GM19043 (cell line): ENCODE measurements at regions not wholly inside any gene's neighbourhood (a gene's known extent, or its start where the extent isn't known, plus 50 kb on each side); places are given as distances from the start of the nearest gene placed in this dataset.
"Not testable (repeated sequence)": the region's sequence is repeated elsewhere in the genome, so short reads cannot be mapped to it uniquely, and the experiment has no call there.

Experiments used
- ATAC-seq: cut with Tn5 transposase; IDR thresholded peaks from one replicate; pipeline ENCODE4 v1.9.1; 2021; ENCODE audit warnings: low read depth; ENCODE audit not compliant: unreplicated experiment

DNA sequence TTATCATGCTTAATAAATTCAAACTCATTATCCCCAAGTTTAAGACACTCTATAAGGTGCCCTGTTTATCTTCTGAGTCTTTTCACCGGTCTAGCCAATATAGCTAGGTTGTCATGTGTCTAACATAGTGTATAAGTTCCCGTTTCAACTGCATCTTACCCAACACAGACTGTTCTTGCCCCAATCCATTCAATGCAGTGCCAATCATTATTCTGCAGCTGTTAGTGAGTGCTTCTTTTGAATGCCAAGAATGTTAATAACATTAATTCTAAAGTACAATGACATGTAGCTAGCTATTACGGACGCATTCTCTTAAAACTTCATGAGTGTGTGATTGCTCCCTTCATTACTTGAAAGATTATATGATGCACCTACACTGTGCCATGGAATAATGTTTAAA is 646.4 kb upstream of the NR2F2 start:
- ATAC-seq: no peak

DNA sequence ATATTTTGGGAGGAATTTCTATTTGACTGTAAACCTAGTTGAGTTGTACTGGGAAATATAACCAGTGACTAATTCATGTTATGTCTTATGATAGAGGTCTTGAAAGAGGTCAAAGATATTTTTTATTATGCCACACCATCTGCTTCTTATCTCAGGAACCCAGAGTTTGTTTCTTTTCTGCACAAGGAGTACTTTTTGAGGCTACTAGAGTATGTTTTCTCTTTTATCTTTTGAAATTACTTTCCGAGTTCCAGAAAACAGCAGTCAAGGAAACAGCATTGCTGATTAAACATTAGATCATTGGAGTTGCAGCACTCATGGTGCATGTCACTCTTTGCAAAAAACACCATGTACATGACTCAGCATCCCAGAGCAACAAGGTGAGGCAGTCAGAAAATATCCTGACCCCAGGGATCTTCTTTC is 645.8 kb upstream of the NR2F2 start:
- ATAC-seq: no peak

DNA sequence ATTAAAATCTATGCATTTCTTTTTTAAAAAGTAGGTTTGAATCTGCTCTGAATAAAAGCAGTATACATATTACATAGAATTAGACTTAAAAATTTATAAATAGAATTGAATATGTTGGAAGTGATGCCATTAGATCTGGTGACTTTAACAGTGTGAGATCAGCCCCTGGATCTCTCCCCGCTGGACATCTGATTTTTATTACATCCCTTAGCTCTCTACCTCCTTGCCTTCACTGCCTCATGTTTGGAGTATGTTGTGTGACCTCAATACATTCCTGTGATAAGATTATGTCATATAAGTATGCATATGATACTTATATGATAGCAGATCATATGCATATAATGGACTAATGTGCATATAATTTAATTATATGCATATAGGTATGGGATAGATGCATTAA is 643.4 kb upstream of the NR2F2 start:
- ATAC-seq: no peak

DNA sequence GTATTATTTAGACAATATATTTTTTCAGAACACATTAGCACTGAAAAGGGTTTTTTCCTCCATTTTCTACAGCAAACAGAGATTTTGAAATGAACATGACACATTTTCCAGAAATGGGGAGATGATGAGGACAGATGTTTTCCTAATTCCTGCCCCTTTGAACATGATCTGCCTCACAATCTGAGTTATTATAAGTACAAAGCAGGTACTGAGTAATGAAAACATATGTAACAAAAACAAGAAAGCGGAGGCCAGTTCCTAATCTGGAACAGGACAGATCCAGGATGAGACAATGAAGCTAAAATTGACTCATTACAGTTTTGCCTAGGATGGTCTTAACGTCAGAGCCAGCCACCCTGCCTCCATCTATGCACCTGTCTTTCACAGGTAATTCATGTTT is 642.8 kb upstream of the NR2F2 start:
- no peak for ATAC-seq

DNA sequence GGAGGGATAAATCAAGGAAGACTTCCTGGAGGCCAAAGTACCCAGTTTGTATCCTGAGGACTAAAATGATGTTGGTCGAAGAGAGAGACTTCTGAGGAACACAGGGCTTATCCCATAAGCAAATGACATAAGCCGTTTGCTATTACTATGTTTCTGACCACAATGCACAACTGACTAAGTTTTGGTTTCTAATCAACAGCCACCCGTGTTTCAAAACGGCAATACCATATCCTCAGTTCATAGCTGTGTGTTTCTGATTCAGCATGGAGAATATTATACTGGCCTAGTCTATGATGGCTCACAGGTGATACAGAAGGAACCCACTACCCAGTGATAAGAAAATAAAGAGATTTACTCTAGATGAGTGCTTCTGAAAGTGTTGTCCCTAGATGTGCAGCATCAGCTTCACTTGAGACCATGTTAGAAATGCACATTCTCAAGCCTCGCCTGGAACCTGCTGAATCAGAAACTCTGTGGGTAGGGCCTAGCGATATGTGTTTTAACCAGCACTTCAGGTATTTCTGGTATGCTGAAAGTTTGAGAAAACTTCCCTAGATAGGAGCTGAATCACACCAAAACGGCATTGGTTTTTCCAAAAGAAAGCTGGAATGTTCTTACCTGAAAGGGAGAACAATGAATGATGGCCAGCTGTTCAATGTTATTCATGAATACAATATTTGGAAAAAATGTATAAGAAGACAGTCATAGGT is 639.7 kb upstream of the NR2F2 start:
- no peak for ATAC-seq

DNA sequence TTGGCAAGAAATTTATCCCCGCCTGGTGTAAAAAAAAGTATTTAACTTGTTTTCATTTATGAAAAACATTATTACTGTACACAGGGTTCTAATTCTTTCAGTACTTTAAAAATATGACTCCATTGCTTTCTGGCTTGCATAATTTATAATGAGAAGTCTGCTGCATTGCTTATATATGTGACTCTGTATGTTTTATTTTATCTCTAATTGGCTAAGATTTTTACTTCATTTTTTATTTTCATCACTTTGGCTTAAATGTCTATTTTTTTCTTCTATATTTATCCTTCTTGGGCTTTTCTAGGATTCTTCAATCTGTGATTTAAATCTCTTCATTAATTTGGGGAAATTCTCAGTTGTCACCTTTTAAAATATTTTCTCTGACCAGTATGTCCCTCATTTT is 636.6 kb upstream of the NR2F2 start:
- ATAC-seq: no peak

DNA sequence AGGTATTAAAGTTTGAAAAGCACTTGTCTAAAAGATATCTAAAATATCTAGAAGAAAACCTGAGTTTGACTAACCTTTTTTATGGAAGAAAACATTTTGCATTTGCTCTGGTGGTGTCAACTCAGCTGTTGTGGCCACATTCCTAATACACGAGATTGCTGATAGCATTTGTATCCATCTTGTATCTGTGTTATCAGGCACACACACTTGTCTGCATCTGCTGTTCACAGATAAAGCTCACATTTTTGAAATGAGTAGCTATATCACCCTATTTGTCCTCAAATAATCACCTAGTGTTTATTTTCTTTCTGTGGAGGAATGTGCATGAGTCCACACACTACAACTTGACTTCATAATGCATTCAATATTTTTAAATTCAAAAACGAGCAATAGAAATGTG is 632.3 kb upstream of the NR2F2 start:
- ATAC-seq: no peak

DNA sequence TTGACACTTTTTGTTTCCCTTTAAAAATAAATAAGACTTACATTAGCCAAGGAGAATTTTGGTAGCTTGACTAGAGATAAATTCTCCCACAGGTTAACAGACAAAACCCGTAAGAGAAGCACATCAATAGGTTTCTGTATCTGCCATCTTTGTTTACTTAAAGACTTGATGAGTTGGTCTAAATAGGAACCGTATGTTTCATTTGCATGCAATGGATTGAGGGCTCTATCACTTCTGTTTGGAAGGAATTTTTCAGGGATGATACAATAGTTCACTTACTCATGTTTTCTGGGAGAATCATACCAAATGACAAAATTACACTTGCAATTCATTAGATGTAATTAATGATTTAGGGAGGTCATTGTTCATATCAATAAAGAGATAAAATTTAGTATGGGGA is 631.5 kb upstream of the NR2F2 start:
- no peak for ATAC-seq

DNA sequence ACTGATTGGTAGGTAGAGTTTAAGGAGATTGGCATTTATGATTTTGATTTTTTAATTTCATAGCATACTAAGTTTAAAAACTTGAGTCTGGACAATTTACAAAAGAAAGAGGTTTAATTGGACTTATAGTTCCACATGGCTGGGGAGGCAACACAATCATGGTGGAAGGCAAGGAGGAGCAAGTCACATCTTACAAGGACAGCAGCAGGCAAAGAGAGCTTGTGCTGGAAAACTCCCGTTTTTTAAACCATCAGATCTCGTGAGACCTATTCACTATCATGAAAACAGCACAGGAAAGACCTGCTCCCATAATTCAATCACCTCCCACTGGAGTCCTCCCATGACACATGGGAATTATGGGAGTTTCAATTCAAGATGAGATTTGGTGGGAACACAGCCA is 630.9 kb upstream of the NR2F2 start:
- no peak for ATAC-seq

DNA sequence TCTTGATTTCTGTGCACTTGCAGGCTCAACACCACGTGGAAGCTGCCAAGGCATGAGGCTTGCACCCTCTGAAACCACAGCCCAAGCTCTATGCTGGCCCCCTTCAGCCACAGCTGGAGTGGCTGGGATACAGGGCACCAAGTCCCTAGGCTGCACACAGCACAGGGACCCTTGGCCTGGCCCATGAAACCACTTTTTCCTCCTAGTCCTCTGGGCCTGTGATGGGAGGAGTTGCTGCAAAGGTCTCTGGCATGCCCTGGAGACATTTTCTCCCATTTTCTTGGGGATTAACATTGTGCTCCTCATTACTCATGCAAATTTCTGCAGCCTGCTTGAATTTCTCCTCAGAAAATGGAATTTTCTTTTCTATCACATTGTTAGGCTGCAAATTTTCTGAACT is 629.8 kb upstream of the NR2F2 start:
- not testable (repeated sequence) for ATAC-seq

DNA sequence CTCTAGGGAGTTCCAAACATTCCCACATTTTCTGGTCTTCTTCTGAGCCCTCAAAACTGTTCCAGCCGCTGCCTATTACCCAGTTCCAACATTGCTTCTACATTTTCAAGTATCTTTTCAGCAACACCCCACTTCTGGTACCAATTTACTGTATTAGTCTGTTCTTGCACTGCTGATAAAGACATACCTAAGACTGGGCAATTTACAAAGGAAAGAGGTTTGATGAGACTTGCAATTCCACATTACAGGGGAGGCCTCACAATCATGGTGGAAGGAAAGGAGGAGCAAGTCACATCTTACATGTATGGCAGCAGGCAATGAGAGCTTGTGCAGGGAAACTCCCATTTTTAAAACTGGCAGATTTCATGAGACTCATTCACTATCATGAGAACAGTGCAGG is 629.1 kb upstream of the NR2F2 start:
- no peak for ATAC-seq

DNA sequence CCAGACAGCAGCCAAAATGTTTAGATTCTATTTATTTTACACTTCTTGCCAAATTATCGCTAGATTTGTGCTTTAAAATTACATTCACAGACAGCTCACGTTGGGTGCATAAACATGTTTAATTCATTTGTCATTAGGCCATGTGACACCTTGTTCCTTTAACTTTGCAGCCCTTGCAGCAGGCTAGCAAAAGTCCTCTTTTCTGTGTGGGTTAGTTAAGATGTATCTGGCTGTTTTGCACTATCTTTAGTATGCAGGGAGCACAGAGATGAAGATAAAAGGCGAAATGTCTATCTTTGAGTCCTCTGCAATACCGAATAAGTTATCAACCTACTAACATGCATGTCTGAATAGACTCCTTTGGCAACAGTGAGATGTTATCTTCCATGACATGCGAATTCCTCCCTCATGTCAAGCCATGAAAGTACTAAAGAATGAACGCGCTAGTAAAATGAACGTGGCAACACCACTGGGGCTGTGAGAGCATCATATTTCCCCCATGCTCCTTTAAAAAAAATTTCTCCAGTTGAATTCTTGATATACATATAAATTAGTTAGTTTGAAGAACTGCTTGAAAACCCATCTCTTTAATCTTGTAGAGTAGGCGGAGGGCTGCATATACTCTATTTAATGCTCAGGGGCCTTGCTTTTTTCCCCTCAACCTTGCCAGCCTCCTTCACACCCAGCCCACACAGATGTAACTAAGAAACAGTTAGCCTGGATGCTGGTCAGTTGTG is 620.4 kb upstream of the NR2F2 start:
- ATAC-seq: no peak

DNA sequence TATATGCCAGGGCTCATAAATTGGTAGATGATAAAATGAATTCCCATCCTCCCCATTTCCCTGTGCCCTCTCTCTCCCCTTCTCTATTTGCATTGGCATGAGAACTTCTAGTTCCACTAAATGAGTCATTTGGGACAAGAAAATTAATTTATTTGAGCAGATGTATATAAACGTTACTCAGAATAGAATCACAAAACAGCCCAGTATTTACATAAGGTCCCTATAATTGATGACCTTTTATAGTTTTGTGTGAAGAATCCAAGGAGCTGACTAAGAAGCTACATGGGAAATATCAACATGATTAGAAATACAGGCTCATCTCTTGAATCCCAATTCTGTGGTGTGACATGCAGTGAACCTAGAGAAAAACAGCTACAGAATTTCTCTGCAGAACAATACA is 617.7 kb upstream of the NR2F2 start:
- no peak for ATAC-seq

DNA sequence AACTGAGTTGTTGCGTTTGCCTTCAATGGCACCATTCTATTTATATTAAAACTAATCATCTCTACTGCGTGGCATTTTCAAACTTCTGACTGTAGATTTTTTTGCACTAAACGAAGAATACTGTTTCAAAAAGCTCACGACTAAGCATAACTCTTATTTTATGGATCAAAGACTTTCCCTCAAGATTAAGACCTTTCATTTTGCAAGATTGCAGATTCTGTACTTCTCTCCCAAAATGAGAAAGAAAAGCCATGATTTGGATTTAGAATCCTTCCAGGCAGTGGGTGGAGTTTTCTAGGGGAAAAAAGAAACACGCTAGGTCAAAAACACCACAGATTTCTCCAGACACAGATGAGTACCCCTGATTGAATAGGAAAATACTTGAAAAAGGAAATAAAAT is 617.2 kb upstream of the NR2F2 start:
- no peak for ATAC-seq

DNA sequence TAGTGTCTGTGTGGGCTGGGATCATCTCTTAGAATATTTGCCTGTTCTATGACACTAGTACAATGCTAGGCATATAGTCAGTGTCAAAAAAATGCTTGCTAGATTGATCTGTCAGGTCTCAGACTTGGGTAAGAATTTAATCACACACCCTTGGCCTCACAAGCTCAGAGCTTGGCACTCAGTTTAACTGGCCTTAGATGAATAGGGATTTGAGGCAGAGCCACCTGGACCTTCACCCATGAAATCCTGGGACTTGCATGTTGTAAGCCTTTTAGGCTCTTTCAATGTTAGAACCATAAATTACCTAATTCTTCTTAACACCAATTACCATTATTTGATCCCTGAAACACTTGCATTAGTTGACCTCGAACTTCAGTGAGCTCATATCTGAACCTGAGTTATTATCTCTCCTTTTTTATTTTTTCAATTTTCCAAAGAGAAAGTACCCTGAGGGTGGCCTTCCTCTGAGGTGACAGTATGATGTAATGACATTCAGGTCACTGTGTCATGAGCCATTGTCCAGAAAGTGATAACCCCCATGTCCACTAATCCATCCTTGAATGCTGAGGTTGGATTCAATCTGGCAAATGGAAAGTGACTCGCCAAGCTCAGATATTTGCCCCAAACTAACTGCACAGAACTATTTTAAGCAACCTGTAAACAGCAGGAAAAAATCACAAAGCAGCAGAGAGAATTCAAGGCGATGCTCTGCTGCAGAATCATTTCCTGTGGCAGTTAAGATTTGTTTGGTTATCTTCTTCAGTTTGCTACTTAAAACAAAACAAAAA is 615.2 kb upstream of the NR2F2 start:
- no peak for ATAC-seq

DNA sequence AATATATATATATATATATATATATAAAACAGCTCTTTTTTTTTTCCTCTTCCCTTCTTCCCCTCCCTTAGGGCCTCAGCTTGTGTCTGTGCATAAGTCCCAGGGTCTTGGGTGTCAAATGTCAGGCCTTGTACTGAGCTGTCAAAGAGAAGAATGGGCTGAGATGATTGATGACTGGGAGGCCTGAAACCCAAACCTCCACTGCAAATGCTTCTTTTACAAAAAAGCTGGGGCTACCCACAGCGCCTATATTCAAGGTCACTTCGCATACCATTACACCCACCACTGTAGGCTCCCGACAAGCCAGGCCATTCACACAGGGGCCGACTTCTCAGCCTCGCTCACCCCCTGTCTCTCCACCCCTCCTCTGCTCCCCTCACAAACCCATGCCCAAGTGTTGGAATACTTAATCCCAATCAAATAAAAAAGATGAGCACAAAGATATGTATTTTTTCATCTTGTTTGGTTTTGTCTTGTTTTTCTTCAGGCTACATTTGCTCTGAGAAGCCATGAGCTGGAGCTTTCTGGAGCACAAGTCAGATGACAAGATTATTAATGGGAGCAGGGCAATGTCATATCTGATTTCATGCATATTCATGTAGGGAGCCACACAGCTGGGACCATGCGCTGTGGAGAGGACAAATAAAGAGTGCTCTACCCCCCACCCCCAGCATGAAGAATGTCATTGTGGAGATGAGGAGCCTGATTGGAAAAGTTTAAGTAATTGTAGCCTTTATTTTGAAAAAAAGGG is 614.4 kb upstream of the NR2F2 start:
- ATAC-seq: no peak

DNA sequence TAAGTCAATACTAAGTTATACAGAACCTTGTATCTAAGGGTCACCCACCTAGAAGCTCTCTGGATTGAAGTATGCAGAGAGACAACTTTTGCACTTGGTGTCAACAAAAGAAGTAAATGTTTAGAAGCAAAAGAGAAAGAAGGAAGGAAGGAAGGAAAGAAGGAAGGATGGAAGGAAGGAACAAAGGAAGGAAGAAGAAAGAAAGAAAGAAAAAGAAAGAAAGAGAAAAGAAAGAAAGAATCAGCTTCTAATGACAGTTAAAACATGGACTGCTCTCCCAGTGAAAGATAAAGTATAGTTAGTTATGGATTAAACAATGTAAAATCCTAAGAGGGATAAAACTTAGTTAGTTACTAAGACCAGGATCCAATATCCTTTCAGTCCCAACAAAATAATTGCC is 613.8 kb upstream of the NR2F2 start:
- ATAC-seq: no peak

DNA sequence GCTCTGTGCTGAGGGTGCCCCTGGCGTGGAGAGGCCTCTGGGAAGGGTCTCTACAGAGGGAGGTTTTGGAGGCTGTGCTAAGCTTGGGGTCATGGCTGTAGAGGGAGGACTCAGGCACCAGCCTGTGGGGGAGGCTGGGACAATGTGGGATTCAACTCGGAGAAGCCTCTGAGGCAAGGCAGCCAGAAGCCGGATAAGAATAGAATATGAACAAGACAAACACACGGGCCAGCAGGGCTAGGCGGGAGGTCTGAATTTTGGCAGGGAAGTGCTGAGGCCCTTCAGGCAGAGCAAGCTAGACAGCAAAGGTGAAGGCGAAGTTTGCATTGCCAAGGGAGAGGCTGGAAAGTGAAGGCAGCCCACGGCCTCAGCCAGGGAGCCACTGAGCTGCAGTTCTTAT is 612.1 kb upstream of the NR2F2 start:
- ATAC-seq: no peak

DNA sequence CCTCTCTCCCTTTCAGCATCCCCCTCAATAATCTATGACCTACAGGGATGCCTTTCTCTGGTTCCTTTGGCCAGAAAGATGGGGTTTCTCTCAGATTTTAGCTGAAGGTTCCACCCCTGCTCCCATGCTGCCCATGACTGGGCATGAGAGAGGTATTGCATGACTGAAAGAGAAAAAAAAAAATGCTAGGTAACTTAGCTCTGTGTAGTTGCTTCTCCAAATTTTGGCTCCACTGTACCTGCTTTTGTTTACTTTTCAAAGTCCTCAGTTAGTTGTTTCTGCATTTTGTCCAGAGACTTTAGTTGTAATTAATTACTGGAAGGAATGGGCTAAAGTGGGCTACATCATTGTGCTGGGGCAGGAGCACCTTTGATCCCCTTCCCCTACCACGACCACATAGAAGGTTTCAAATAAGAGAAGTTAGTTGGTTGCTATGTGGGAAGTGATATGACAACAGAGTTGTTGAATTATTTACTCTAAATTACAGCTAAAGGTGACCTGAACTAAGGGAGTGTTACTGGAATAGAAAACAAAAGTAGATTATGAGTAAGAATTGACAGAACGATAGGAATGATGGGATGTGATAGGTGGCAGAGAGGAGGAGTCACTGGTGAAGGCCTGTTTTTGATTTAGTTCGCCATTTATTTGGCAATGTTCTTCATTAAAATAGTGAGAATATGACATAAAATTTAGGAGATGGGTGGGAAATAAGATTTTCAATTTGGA is 605.4 kb upstream of the NR2F2 start:
- no peak for ATAC-seq

DNA sequence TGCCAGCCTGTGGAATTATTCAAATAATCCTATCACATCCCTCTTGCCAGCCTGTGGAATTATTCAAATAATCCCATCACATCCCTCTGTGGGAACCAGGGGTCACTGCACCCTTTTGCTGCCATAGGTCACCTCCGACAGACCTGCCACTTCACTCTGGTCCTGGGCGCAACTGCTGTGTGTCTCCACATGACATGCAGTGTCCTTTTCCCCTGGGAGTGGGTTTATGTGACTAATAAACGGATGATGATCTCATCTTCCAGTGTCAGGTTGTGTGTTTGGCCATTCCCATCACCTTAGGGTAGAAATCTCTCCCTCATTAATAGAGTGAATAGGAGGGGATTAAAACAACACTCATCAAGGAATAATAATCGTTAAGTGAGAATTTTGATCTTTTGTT is 603.6 kb upstream of the NR2F2 start:
- no peak for ATAC-seq
